Thyroid gland (tissue), 4 donors: ENCODE measurements at regions not wholly inside any gene's neighbourhood (a gene's known extent, or its start where the extent isn't known, plus 50 kb on each side); places are given as distances from the start of the nearest gene placed in this dataset.

Experiments used
- DNase-seq, 2 donors: peaks; one replicate each; pipeline ENCODE4 v3.0.0-alpha.2; 2019
- H3K27ac ChIP-seq, 3 donors: fragments of 200-600 bp; sonication (generic); 1 replicate in 2 of 3; 2 replicates in 1 of 3; pipeline ENCODE4 v1.5.1; 2016 to 2019; ENCODE audit warnings: mild to moderate bottlenecking in 1 of 3, moderate library complexity in 1 of 3
- H3K27me3 ChIP-seq: fragments of 200-600 bp; sonication (generic); one replicate; pipeline ENCODE4 v1.5.1; 2019
- H3K36me3 ChIP-seq, 2 donors: fragments of 200-600 bp; sonication (generic); one replicate each; pipeline ENCODE4 v1.5.1; 2016 to 2019
- H3K4me1 ChIP-seq, 2 donors: fragments of 200-600 bp; sonication (generic); one replicate each; pipeline ENCODE4 v1.5.1; 2017 to 2019
- H3K4me3 ChIP-seq, 3 donors: fragments of 200-600 bp; sonication (generic); replicated peaks in 1 of 3; 1 replicate in 2 of 3; 2 replicates in 1 of 3; pipeline ENCODE4 v1.5.1; 2016; ENCODE audit warnings: mild to moderate bottlenecking in 1 of 3
- H3K9me3 ChIP-seq: fragments of 200-600 bp; sonication (generic); one replicate; pipeline ENCODE4 v1.5.1; 2017
- CTCF ChIP-seq, 6 experiments: fragments of 200-600 bp in 3 of 6; fragments of 450-650 bp in 3 of 6; sonication (generic) in 3 of 6; IDR thresholded peaks; one replicate each; pipeline ENCODE4 v1.5.1; 2016 to 2019; ENCODE audit warnings: antibody characterized with exemption in 6 of 6, mild to moderate bottlenecking in 2 of 6, inconsistent platforms in 1 of 6, moderate library complexity in 1 of 6
- POLR2A ChIP-seq, 2 donors: fragments of 450-650 bp; IDR thresholded peaks; one replicate each; pipeline ENCODE4 v1.6.1; 2017; ENCODE audit warnings: antibody characterized with exemption in 2 of 2, mild to moderate bottlenecking in 2 of 2, moderate library complexity in 1 of 2
- WGBS, 2 donors: methylation state at CpG; one replicate each; pipeline ENCODE4 v1.1.5; 2017; 5-methylcytosine and 5-hydroxymethylcytosine counted together
- intact Hi-C: fragments of 100-400 bp; cut with DNase I; formaldehyde crosslinking; loops from one replicate; pipeline ENCODE4 v1.15.1; 2023

GRCh38 chr7:152572101-152572500 is 103.8 kb downstream of the XRCC2 start:
- H3K27me3 ChIP-seq: no peaks in the 10 kb centered on the region
- no peak for DNase-seq
- H3K4me3 ChIP-seq: no peak overlapping the region
- no peak overlapping the region for H3K27ac ChIP-seq
- no peaks in the 10 kb centered on the region for H3K9me3 ChIP-seq
- H3K4me1 ChIP-seq: no peaks in the 10 kb centered on the region
- TF ChIP-seq POLR2A (IDR thresholded peaks at IDR 0.05): no peak
- TF ChIP-seq CTCF (IDR thresholded peaks at IDR 0.05): no peak
- WGBS, 2 donors: 88 to 90% methylated on average over 5 of the region's 5 CpGs
- no peaks in the 10 kb centered on the region for H3K36me3 ChIP-seq
- intact Hi-C loops: no loop called here

GRCh38 chr7:152571068-152571467 is 104.9 kb downstream of the XRCC2 start:
- Histone ChIP-seq H3K27ac (no peak overlapping the region), H3K4me1 (no peaks in the 10 kb centered on the region), H3K36me3 (no peaks in the 10 kb centered on the region), H3K9me3 (no peaks in the 10 kb centered on the region), H3K27me3 (no peaks in the 10 kb centered on the region), H3K4me3 (no peak overlapping the region)
- intact Hi-C loops: no loop called here
- DNase-seq: no peak
- 44 to 58% methylated on average over 6 of the region's 6 CpGs for WGBS, 2 donors
- TF ChIP-seq CTCF (IDR thresholded peaks at IDR 0.05): no peak
- no peak for TF ChIP-seq POLR2A (IDR thresholded peaks at IDR 0.05)

GRCh38 chr7:152568972-152569371 is 107.0 kb downstream of the XRCC2 start:
- no peaks in the 10 kb centered on the region for H3K36me3 ChIP-seq
- H3K27me3 ChIP-seq: no peaks in the 10 kb centered on the region
- H3K4me3 ChIP-seq: no peak overlapping the region
- WGBS, 2 donors: 73 to 79% methylated on average over 6 of the region's 6 CpGs
- H3K4me1 ChIP-seq: no peaks in the 10 kb centered on the region
- no peaks in the 10 kb centered on the region for H3K9me3 ChIP-seq
- no peak for TF ChIP-seq POLR2A (IDR thresholded peaks at IDR 0.05)
- no peak for TF ChIP-seq CTCF (IDR thresholded peaks at IDR 0.05)
- H3K27ac ChIP-seq: no peak overlapping the region
- intact Hi-C loops: no loop called here
- no peak for DNase-seq

- Histone ChIP-seq H3K27me3 (no peaks in the 10 kb centered on the region), H3K9me3 (no peaks in the 10 kb centered on the region), H3K4me1 (no peaks in the 10 kb centered on the region), H3K36me3 (no peaks in the 10 kb centered on the region), H3K27ac (no peak overlapping the region), H3K4me3 (no peak overlapping the region)
- TF ChIP-seq POLR2A (IDR thresholded peaks at IDR 0.05) (no peak), CTCF (IDR thresholded peaks at IDR 0.05) (no peak)
- DNase-seq: no peak
- WGBS, 2 donors: 65 to 70% methylated on average over 13 of the region's 13 CpGs
- intact Hi-C loops: no loop called here
Observed at GRCh38 chr7:152565731-152566130, 110.2 kb downstream of the XRCC2 start.

- no peaks in the 10 kb centered on the region for H3K36me3 ChIP-seq
- 79 to 82% methylated on average over 8 of the region's 8 CpGs for WGBS, 2 donors
- DNase-seq: no peak
- H3K27ac ChIP-seq: no peak overlapping the region
- H3K9me3 ChIP-seq: no peaks in the 10 kb centered on the region
- H3K27me3 ChIP-seq: no peaks in the 10 kb centered on the region
- no peak for TF ChIP-seq CTCF (IDR thresholded peaks at IDR 0.05)
- no peak for TF ChIP-seq POLR2A (IDR thresholded peaks at IDR 0.05)
- no peaks in the 10 kb centered on the region for H3K4me1 ChIP-seq
- intact Hi-C loops: no loop called here
- no peak overlapping the region for H3K4me3 ChIP-seq
Observed at GRCh38 chr7:152564656-152565250, 111.2 kb downstream of the XRCC2 start.
